ENCODE measurements at regions not wholly inside any gene's neighbourhood (a gene's known extent, or its start where the extent isn't known, plus 50 kb on each side); places are given as distances from the start of the nearest gene placed in this dataset.
A peak's percentile ranks its signal among the peaks of the same experiment; 100 is the strongest.

GRCh38 chr11:26805001-26805400 lies 83.1 kb upstream of the SLC5A12 start:
- Histone ChIP-seq H3K79me2 (ENCODE audit: control insufficient read depth, insufficient read depth, low read length, unreplicated experiment) (no peaks in the 10 kb centered on the region), H3K27ac (ENCODE audit: low read depth, low read length) (no peak overlapping the region)

GRCh38 chr11:26806219-26806618 lies 84.4 kb upstream of the SLC5A12 start:
- Histone ChIP-seq H3K36me3 (ENCODE audit: insufficient read depth, low read length) (no peaks in the 10 kb centered on the region), H2AFZ (ENCODE audit: low read length, unreplicated experiment) (no peak overlapping the region), H3K79me2 (ENCODE audit: control insufficient read depth, insufficient read depth, low read length, unreplicated experiment) (no peaks in the 10 kb centered on the region), H3K27ac (ENCODE audit: low read depth, low read length) (no peak overlapping the region), H3K27me3 (ENCODE audit: insufficient read depth, low read length) (no peaks in the 10 kb centered on the region), H3K4me3 (ENCODE audit: low read depth, low read length) (no peak overlapping the region), H3K4me1 (ENCODE audit: control insufficient read depth, insufficient read depth, low read length, unreplicated experiment) (peaks cover 8% of the 10 kb centered on the region)

More at GRCh38 chr11:26805001-26805400, 83.1 kb upstream of the SLC5A12 start:
- Histone ChIP-seq H3K4me3 (ENCODE audit: low read depth, low read length) (no peak overlapping the region), H3K27me3 (ENCODE audit: insufficient read depth, low read length) (no peaks in the 10 kb centered on the region), H3K36me3 (ENCODE audit: insufficient read depth, low read length) (no peaks in the 10 kb centered on the region), H3K4me1 (ENCODE audit: control insufficient read depth, insufficient read depth, low read length, unreplicated experiment) (peaks cover 8% of the 10 kb centered on the region), H2AFZ (ENCODE audit: low read length, unreplicated experiment) (no peak overlapping the region)

- Histone ChIP-seq H3K79me2 (ENCODE audit: control insufficient read depth, insufficient read depth, low read length, unreplicated experiment) (no peaks in the 10 kb centered on the region), H3K4me1 (ENCODE audit: control insufficient read depth, insufficient read depth, low read length, unreplicated experiment) (peaks cover 7% of the 10 kb centered on the region), H3K36me3 (ENCODE audit: insufficient read depth, low read length) (no peaks in the 10 kb centered on the region), H3K27me3 (ENCODE audit: insufficient read depth, low read length) (no peaks in the 10 kb centered on the region), H3K4me3 (ENCODE audit: low read depth, low read length) (peak overlapping the region; percentile 51; the same call in 1 of the 2 replicates), H3K27ac (ENCODE audit: low read depth, low read length) (peak overlapping the region; percentile 84), H2AFZ (ENCODE audit: low read length, unreplicated experiment) (peak overlapping the region; percentile 75)
These were observed 98.9 kb upstream of the SLC5A12 start for GRCh38 chr11:26820739-26821138.

GRCh38 chr11:26823963-26824362 lies 102.1 kb upstream of the SLC5A12 start:
- Histone ChIP-seq H3K27ac (ENCODE audit: low read depth, low read length) (no peak overlapping the region), H3K27me3 (ENCODE audit: insufficient read depth, low read length) (no peaks in the 10 kb centered on the region), H3K4me1 (ENCODE audit: control insufficient read depth, insufficient read depth, low read length, unreplicated experiment) (peaks cover 7% of the 10 kb centered on the region), H3K4me3 (ENCODE audit: low read depth, low read length) (no peak overlapping the region), H3K36me3 (ENCODE audit: insufficient read depth, low read length) (no peaks in the 10 kb centered on the region), H2AFZ (ENCODE audit: low read length, unreplicated experiment) (no peak overlapping the region), H3K79me2 (ENCODE audit: control insufficient read depth, insufficient read depth, low read length, unreplicated experiment) (no peaks in the 10 kb centered on the region)

GRCh38 chr11:26827567-26828081 lies 105.8 kb upstream of the SLC5A12 start:
- Histone ChIP-seq H2AFZ (ENCODE audit: low read length, unreplicated experiment) (no peak overlapping the region), H3K27ac (ENCODE audit: low read depth, low read length) (no peak overlapping the region), H3K36me3 (ENCODE audit: insufficient read depth, low read length) (no peaks in the 10 kb centered on the region), H3K4me3 (ENCODE audit: low read depth, low read length) (no peak overlapping the region), H3K79me2 (ENCODE audit: control insufficient read depth, insufficient read depth, low read length, unreplicated experiment) (no peaks in the 10 kb centered on the region), H3K27me3 (ENCODE audit: insufficient read depth, low read length) (no peaks in the 10 kb centered on the region), H3K4me1 (ENCODE audit: control insufficient read depth, insufficient read depth, low read length, unreplicated experiment) (no peaks in the 10 kb centered on the region)

GRCh38 chr11:26828288-26828687 lies 106.4 kb upstream of the SLC5A12 start:
- Histone ChIP-seq H3K27ac (ENCODE audit: low read depth, low read length) (no peak overlapping the region), H3K4me1 (ENCODE audit: control insufficient read depth, insufficient read depth, low read length, unreplicated experiment) (no peaks in the 10 kb centered on the region), H3K36me3 (ENCODE audit: insufficient read depth, low read length) (no peaks in the 10 kb centered on the region), H3K79me2 (ENCODE audit: control insufficient read depth, insufficient read depth, low read length, unreplicated experiment) (no peaks in the 10 kb centered on the region), H3K4me3 (ENCODE audit: low read depth, low read length) (no peak overlapping the region), H3K27me3 (ENCODE audit: insufficient read depth, low read length) (no peaks in the 10 kb centered on the region), H2AFZ (ENCODE audit: low read length, unreplicated experiment) (no peak overlapping the region)

- H3K27ac ChIP-seq (ENCODE audit: low read depth, low read length) = no peak overlapping the region
- no peak overlapping the region for H3K4me3 ChIP-seq (ENCODE audit: low read depth, low read length)
- H2AFZ ChIP-seq (ENCODE audit: low read length, unreplicated experiment) = no peak overlapping the region
- H3K27me3 ChIP-seq (ENCODE audit: insufficient read depth, low read length) = no peaks in the 10 kb centered on the region
- no peaks in the 10 kb centered on the region for H3K79me2 ChIP-seq (ENCODE audit: control insufficient read depth, insufficient read depth, low read length, unreplicated experiment)
- no peaks in the 10 kb centered on the region for H3K4me1 ChIP-seq (ENCODE audit: control insufficient read depth, insufficient read depth, low read length, unreplicated experiment)
- no peaks in the 10 kb centered on the region for H3K36me3 ChIP-seq (ENCODE audit: insufficient read depth, low read length)
These were observed 108.4 kb upstream of the SLC5A12 start for GRCh38 chr11:26830218-26830617.

GRCh38 chr11:26830757-26831156 lies 108.9 kb upstream of the SLC5A12 start:
- H3K4me1 ChIP-seq (ENCODE audit: control insufficient read depth, insufficient read depth, low read length, unreplicated experiment) = no peaks in the 10 kb centered on the region
- no peak overlapping the region for H3K27ac ChIP-seq (ENCODE audit: low read depth, low read length)
- H3K27me3 ChIP-seq (ENCODE audit: insufficient read depth, low read length) = no peaks in the 10 kb centered on the region
- H3K36me3 ChIP-seq (ENCODE audit: insufficient read depth, low read length) = no peaks in the 10 kb centered on the region
- no peaks in the 10 kb centered on the region for H3K79me2 ChIP-seq (ENCODE audit: control insufficient read depth, insufficient read depth, low read length, unreplicated experiment)
- H2AFZ ChIP-seq (ENCODE audit: low read length, unreplicated experiment) = no peak overlapping the region
- no peak overlapping the region for H3K4me3 ChIP-seq (ENCODE audit: low read depth, low read length)

GRCh38 chr11:26834601-26835000 lies 112.7 kb upstream of the SLC5A12 start:
- H3K27ac ChIP-seq (ENCODE audit: low read depth, low read length) = no peak overlapping the region
- H3K4me3 ChIP-seq (ENCODE audit: low read depth, low read length) = no peak overlapping the region
- H2AFZ ChIP-seq (ENCODE audit: low read length, unreplicated experiment) = no peak overlapping the region
- no peaks in the 10 kb centered on the region for H3K27me3 ChIP-seq (ENCODE audit: insufficient read depth, low read length)
- no peaks in the 10 kb centered on the region for H3K4me1 ChIP-seq (ENCODE audit: control insufficient read depth, insufficient read depth, low read length, unreplicated experiment)
- H3K79me2 ChIP-seq (ENCODE audit: control insufficient read depth, insufficient read depth, low read length, unreplicated experiment) = no peaks in the 10 kb centered on the region
- no peaks in the 10 kb centered on the region for H3K36me3 ChIP-seq (ENCODE audit: insufficient read depth, low read length)

GRCh38 chr11:26835611-26836010 lies 113.8 kb upstream of the SLC5A12 start:
- Histone ChIP-seq H3K36me3 (ENCODE audit: insufficient read depth, low read length) (no peaks in the 10 kb centered on the region), H3K4me3 (ENCODE audit: low read depth, low read length) (no peak overlapping the region)

GRCh38 chr11:26837154-26837553 lies 115.3 kb upstream of the SLC5A12 start:
- no peaks in the 10 kb centered on the region for H3K79me2 ChIP-seq (ENCODE audit: control insufficient read depth, insufficient read depth, low read length, unreplicated experiment)
- no peaks in the 10 kb centered on the region for H3K27me3 ChIP-seq (ENCODE audit: insufficient read depth, low read length)
- H3K4me1 ChIP-seq (ENCODE audit: control insufficient read depth, insufficient read depth, low read length, unreplicated experiment) = peaks cover 13% of the 10 kb centered on the region
- no peaks in the 10 kb centered on the region for H3K36me3 ChIP-seq (ENCODE audit: insufficient read depth, low read length)
- no peak overlapping the region for H2AFZ ChIP-seq (ENCODE audit: low read length, unreplicated experiment)
- H3K4me3 ChIP-seq (ENCODE audit: low read depth, low read length) = no peak overlapping the region
- no peak overlapping the region for H3K27ac ChIP-seq (ENCODE audit: low read depth, low read length)

More at GRCh38 chr11:26835611-26836010, 113.8 kb upstream of the SLC5A12 start:
- Histone ChIP-seq H2AFZ (ENCODE audit: low read length, unreplicated experiment) (no peak overlapping the region), H3K27ac (ENCODE audit: low read depth, low read length) (no peak overlapping the region), H3K79me2 (ENCODE audit: control insufficient read depth, insufficient read depth, low read length, unreplicated experiment) (no peaks in the 10 kb centered on the region), H3K27me3 (ENCODE audit: insufficient read depth, low read length) (no peaks in the 10 kb centered on the region), H3K4me1 (ENCODE audit: control insufficient read depth, insufficient read depth, low read length, unreplicated experiment) (no peaks in the 10 kb centered on the region)

Measured in ACC112 (cell line).